LHCN-M2 (cell line): ENCODE measurements at regions not wholly inside any gene's neighbourhood (a gene's known extent, or its start where the extent isn't known, plus 50 kb on each side); places are given as distances from the start of the nearest gene placed in this dataset.

Experiments
- DNase-seq: peaks from one replicate; pipeline ENCODE4 v3.0.0-alpha.2; 2012; ENCODE audit warnings: low read depth

- no peak for DNase-seq
Measured at GRCh38 chr9:7243838-7244237, 486.1 kb downstream of the KDM4C start.

DNA sequence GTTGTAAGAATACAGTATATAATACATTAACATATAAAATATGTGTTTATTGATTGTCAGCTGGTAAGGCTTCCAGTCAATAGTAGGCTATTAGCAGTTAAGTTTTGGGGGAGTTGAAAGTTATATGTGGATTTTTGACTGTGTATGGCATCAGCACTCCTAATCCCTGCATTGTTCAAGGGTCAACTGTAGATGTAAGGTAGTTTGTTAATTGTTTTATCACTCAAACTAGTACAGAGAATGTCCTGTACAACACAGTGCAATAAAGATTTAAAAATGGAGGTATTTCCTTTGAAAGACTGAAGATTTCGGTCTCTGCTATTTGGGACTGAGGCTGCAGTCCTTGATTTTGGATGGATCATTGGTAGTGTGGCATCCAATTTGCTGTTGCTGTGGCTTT is 484.4 kb downstream of the KDM4C start:
- no peak for DNase-seq

DNA sequence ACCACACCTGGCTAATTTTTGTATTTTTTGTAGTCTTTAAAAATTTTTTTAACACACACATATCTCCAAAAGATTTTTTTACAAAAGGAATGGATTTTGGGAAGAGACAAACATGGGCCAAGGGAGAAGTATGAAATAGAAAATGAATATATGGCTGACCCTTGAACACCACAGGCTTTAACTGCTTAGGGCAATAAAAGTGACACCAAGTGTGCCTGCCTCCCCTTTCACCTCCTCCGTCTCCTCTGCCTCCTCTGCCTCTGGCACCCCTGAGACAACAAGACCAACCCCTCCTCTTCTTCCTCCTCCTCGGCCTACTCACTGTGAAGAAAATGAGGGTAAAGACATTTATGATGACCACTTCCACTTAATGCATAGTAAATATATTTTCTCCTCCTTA is 483.9 kb downstream of the KDM4C start:
- no peak for DNase-seq

DNA sequence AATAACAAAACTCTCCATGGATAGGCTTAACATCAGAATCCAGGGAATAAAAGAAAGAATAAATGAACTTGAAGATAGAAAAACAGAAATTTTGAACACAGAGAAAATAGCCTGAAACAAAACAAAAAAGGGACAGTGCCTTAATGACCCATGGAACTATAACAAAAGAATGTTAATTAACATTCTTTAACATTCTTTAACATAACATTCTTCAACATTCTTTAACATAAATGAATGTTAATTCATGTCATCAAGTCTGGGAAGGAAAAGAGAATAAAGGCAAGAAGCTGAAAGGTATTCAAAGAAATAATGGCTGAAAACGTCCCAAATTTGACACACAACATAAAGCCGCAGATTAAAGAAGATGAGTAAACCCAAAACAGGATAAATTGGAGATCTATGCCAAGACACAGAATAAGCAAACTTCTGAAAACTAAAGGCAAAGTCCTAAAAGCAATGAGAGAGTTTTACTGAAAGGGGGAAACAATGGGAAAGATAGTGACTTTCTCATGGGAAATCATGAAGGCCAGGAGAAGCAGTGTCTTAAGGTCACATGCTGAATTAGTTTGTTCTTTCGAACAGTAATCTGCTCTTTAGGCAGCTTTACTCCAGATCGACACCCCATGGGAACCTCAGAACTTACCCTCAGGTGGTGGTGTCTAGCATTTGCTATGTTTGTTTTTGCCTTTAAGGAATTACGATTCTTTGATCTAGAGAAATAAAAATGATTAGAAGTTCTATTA is 483.0 kb downstream of the KDM4C start:
- no peak for DNase-seq

- DNase-seq, result no peak
Measured at GRCh38 chr9:7239708-7240107, 481.9 kb downstream of the KDM4C start.

DNA sequence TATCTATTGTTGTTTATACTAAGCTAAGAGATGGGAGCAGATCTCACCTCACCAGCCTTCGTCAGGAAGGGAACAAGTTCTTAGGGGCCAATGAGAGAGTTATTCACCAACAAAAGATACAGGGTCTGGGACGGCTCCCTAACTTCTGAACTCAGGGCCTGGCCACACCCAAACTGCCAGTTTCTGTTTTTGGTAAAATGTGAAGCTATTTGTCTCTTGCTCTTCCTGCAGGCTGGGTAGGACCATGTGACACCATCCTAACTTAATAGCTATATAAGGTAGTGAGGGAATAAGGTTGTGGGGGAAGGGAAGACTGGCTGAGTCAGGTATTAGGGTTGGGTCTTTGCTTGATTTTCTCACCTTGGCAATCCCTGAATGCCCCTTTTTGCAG is 480.5 kb downstream of the KDM4C start:
- DNase-seq, result no peak

GRCh38 chr9:7237473-7238246 is 479.9 kb downstream of the KDM4C start:
- DNase-seq, result peak; percentile 87

DNA sequence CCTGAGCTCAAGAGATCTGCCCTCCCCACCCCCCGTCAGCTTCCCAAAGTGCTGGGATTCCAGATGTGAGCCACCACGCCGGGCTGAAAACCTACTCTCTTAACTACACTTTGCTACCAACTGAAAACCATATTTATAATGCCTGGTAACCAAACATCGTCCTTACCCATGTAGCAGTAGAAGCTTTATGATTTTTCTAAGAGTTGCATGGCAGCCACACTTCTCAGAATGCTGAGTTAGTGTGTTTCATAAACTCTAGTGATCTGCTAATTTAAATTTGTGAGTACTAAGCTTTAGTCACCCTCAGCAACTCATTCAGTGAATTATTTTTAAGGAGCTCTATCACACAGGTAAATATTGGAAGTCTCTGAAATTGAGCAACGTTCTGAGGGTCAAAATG is 478.4 kb downstream of the KDM4C start:
- no peak for DNase-seq

GRCh38 chr9:7234144-7234543 is 476.4 kb downstream of the KDM4C start:
- DNase-seq, result peak; percentile 46

GRCh38 chr9:7229571-7229970 is 471.8 kb downstream of the KDM4C start:
- DNase-seq, result no peak

DNA sequence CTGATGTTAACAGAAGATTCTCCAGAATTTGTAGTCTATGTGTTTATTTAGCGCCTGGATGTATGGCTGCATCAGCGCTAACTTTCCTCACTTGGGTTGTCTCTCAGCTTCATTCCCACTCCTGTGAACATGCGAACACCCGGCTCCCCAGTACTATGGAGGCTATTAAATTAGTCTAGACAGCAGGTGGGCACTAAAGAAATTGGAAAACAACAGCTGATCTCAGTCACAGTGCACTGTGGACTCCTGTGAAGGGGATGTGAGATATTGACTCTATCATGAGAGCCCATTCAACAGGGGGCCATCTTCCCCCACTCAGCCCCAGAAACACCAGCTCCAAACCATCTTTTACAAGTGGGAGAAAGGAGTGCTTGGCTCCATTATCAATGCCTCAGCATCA is 471.0 kb downstream of the KDM4C start:
- no peak for DNase-seq

DNA sequence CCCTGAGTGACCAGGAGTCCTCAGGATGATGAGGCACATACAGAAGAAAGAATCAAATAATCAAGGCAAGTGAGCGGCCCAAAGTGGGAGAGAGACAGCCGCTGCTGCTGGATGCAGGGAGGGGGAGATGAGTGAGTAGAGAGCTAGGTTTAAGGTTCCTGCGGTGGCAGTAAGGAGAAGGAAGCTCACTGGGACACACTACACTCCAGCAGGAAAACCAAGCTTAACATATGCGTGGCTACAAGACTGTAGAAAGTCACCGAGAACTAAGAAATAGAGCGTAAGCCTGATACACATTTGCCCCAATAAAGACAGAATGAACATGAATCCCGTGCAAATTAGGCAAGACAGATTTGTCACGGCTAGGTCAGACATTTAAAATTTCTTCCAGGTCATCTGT is 470.2 kb downstream of the KDM4C start:
- no peak for DNase-seq

DNA sequence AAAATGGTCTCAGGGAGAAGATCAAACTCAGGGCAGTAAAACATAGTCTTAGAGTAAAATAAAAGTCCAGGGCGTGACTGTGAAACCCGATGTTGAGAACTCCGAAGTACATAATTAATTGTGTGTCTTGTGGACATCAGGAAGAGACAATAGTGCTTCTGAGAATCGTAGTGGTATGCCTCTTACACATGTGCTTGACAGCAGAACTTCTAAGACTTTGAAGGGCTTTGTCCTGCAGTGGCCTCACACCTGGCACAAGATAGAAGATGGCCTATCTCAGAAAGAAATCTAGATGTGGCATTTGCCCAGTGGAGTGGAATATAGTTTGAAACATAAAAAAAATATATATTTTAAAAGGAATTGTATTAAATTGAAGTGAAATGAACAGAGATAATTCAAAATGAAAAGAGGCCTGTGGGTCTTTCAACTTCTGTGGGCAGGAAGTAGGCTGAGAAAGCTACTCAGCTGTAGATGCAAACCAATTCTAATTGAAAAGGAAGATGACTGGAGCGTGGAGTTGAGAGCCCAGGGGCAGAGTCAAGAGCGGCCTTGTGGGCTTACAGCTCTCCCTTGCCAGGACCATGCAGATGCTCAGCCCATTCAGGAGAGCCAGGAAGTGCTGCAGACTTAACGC is 468.4 kb downstream of the KDM4C start:
- no peak for DNase-seq
